ENCODE measurements at regions not wholly inside any gene's neighbourhood (a gene's known extent, or its start where the extent isn't known, plus 50 kb on each side); places are given as distances from the start of the nearest gene placed in this dataset. TPM values are rescaled to one million over a fixed set of nuclear protein-coding genes. Genes with fewer than 3 reads are reported as not detected.

- DNase-seq (ENCODE audit: low spot score in 2 of 2), result no peak
- no peak for FAIRE-seq
Observed at GRCh38 chr10:52865213-52865612, 92.6 kb upstream of the MBL2 start.

GRCh38 chr10:52864201-52865106, 91.9 kb upstream of the MBL2 start:
- DNase-seq (ENCODE audit: low spot score in 2 of 2) (no peak), FAIRE-seq (no peak)

GRCh38 chr10:52858722-52859121, 86.1 kb upstream of the MBL2 start:
- no peak for DNase-seq (ENCODE audit: low spot score in 2 of 2)
- FAIRE-seq, result no peak

- no peak for FAIRE-seq
- no peak for DNase-seq (ENCODE audit: low spot score in 2 of 2)
Observed at GRCh38 chr10:52855546-52856325, 83.2 kb upstream of the MBL2 start.

GRCh38 chr10:52853704-52854103, 81.1 kb upstream of the MBL2 start:
- FAIRE-seq (no peak), DNase-seq (ENCODE audit: low spot score in 2 of 2) (no peak)

GRCh38 chr10:52836816-52837215, 64.2 kb upstream of the MBL2 start:
- DNase-seq (ENCODE audit: low spot score in 2 of 2) (no peak), FAIRE-seq (no peak)

Small RNAs in the stretch of these regions (small RNA-seq; reads per million reads assigned to genes)
- gene RF00019 (not detected), gene RNA5SP318 (not detected), gene SNRPEP8 (not detected)

All from frontal cortex (tissue), 4 donors.